Kidney epithelial cell (primary cell): ENCODE measurements at regions not wholly inside any gene's neighbourhood (a gene's known extent, or its start where the extent isn't known, plus 50 kb on each side); places are given as distances from the start of the nearest gene placed in this dataset.
"Not testable (repeated sequence)": the region's sequence is repeated elsewhere in the genome, so short reads cannot be mapped to it uniquely, and the experiment has no call there.

Experiments
- DNase-seq: peaks from one replicate; pipeline ENCODE4 v3.0.0-alpha.2; 2010; ENCODE audit warnings: low read depth
- H3K27me3 ChIP-seq: 2 replicates; pipeline ENCODE4 v1.6.0; 2011; ENCODE audit warnings: low read length; ENCODE audit not compliant: control insufficient read depth, insufficient read depth
- H3K36me3 ChIP-seq: 2 replicates; pipeline ENCODE4 v1.5.1; 2011; ENCODE audit warnings: low read length; ENCODE audit not compliant: control insufficient read depth, insufficient read depth
- H3K4me3 ChIP-seq: 2 replicates; pipeline ENCODE4 v1.5.1; 2011; ENCODE audit warnings: low read depth, mild to moderate bottlenecking, control low read depth, low read length
- CTCF ChIP-seq: IDR thresholded peaks from 2 replicates; pipeline ENCODE4 v1.5.1; 2011; ENCODE audit warnings: mild to moderate bottlenecking, moderate library complexity, low read length, control low read depth, inconsistent platforms; ENCODE audit not compliant: insufficient read depth, poor library complexity, severe bottlenecking

- Histone ChIP-seq H3K36me3 (no peaks in the 10 kb centered on the region), H3K4me3 (no peak overlapping the region), H3K27me3 (no peaks in the 10 kb centered on the region)
- no peak for DNase-seq
- TF ChIP-seq CTCF, result no peak
Observed at GRCh38 chr7:86411814-86412213, 231.9 kb upstream of the GRM3 start.

- Histone ChIP-seq H3K4me3 (no peak overlapping the region), H3K36me3 (no peaks in the 10 kb centered on the region), H3K27me3 (no peaks in the 10 kb centered on the region)
- peak; percentile 51 for DNase-seq
- no peak for TF ChIP-seq CTCF
Observed at GRCh38 chr7:86407291-86407690, 236.4 kb upstream of the GRM3 start.

- no peak overlapping the region for H3K4me3 ChIP-seq
- DNase-seq, result no peak
- no peaks in the 10 kb centered on the region for H3K36me3 ChIP-seq
- H3K27me3 ChIP-seq, result no peaks in the 10 kb centered on the region
- TF ChIP-seq CTCF, result no peak
Observed at GRCh38 chr7:86391813-86392212, 251.9 kb upstream of the GRM3 start.

- not testable (repeated sequence) for H3K27me3 ChIP-seq, H3K36me3 ChIP-seq, DNase-seq, H3K4me3 ChIP-seq
Observed at GRCh38 chr7:86375602-86376001, 268.1 kb upstream of the GRM3 start.

GRCh38 chr7:86372262-86372661, 271.4 kb upstream of the GRM3 start:
- Histone ChIP-seq H3K27me3 (no peaks in the 10 kb centered on the region), H3K4me3 (no peak overlapping the region), H3K36me3 (no peaks in the 10 kb centered on the region)
- TF ChIP-seq CTCF, result no peak
- no peak for DNase-seq

- H3K36me3 ChIP-seq, result no peaks in the 10 kb centered on the region
- no peak for DNase-seq
- no peaks in the 10 kb centered on the region for H3K27me3 ChIP-seq
- no peak overlapping the region for H3K4me3 ChIP-seq
- no peak for TF ChIP-seq CTCF
Observed at GRCh38 chr7:86366946-86367345, 276.8 kb upstream of the GRM3 start.

GRCh38 chr7:86340407-86340806, 303.3 kb upstream of the GRM3 start:
- not testable (repeated sequence) for H3K4me3 ChIP-seq, DNase-seq

More at GRCh38 chr7:86340407-86340806, 303.3 kb upstream of the GRM3 start:
- H3K36me3 ChIP-seq, H3K27me3 ChIP-seq: not testable (repeated sequence)
